Body of pancreas (tissue), 4 donors: ENCODE measurements at regions not wholly inside any gene's neighbourhood (a gene's known extent, or its start where the extent isn't known, plus 50 kb on each side); places are given as distances from the start of the nearest gene placed in this dataset.

Experiments
- CTCF ChIP-seq, 7 experiments: fragments of 450-650 bp in 4 of 7; fragments of 200-600 bp in 3 of 7; sonication (generic) in 3 of 7; IDR thresholded peaks; one replicate each; pipeline ENCODE4 v1.5.1; 2016 to 2019; ENCODE audit warnings: antibody characterized with exemption in 7 of 7
- POLR2A ChIP-seq, 3 donors: fragments of 450-650 bp; IDR thresholded peaks; one replicate each; pipeline ENCODE4 v1.6.1; 2016; ENCODE audit warnings: antibody characterized with exemption in 3 of 3, mild to moderate bottlenecking in 2 of 3

GRCh38 chr5:74342182-74342581 is 298.3 kb downstream of the ENC1 start:
- TF ChIP-seq CTCF (IDR thresholded peaks at IDR 0.05) (no peak), POLR2A (IDR thresholded peaks at IDR 0.05) (no peak)
